ENCODE measurements at regions not wholly inside any gene's neighbourhood (a gene's known extent, or its start where the extent isn't known, plus 50 kb on each side); places are given as distances from the start of the nearest gene placed in this dataset.

DNA sequence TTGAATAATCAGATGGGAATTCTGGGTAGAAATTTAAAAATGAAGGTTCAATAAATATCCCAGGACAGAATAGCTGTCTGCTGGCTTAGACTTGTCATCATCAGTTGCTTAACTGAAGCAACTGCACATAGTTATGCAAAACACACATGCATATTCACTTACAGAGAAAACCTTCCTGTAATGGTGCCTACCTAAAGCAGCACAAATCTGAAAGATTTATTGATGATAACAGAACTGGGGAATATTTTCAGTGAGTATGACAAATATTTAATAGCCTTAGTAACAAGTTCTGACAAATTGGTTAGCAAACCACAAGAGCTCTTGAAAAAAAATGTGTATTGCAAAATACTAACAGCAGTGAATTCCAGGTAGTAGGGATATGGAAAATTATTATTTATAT, 606.8 kb upstream of the BOD1L1 start:
- no peak for TF ChIP-seq CTCF (IDR thresholded peaks at IDR 0.05)
- TF ChIP-seq POLR2A (IDR thresholded peaks at IDR 0.05; ENCODE audit: low read depth), result no peak
- TF ChIP-seq EP300 (IDR thresholded peaks at IDR 0.05), result no peak
- TF ChIP-seq POLR2AphosphoS5 (IDR thresholded peaks at IDR 0.05), result no peak

All from esophagus muscularis mucosa (tissue), 4 donors.